Right atrium auricular region (tissue), 2 donors: ENCODE measurements at regions not wholly inside any gene's neighbourhood (a gene's known extent, or its start where the extent isn't known, plus 50 kb on each side); places are given as distances from the start of the nearest gene placed in this dataset.
"Not testable (repeated sequence)": the region's sequence is repeated elsewhere in the genome, so short reads cannot be mapped to it uniquely, and the experiment has no call there.

Source experiments
- DNase-seq: peaks from one replicate; pipeline ENCODE4 v3.0.0-alpha.2; 2019; ENCODE audit warnings: low spot score
- H3K27ac ChIP-seq, 2 donors: fragments of 200-600 bp; sonication (generic); 1 replicate in 1 of 2; 2 replicates in 1 of 2; pipeline ENCODE4 v1.5.1; 2016 to 2019
- H3K27me3 ChIP-seq, 2 donors: fragments of 200-600 bp; sonication (generic); one replicate each; pipeline versions ENCODE4 v1.5.1 to v1.6.0; 2017 to 2019
- H3K36me3 ChIP-seq: fragments of 200-600 bp; sonication (generic); one replicate; pipeline ENCODE4 v1.5.1; 2016
- H3K4me1 ChIP-seq, 2 donors: fragments of 200-600 bp; sonication (generic); one replicate each; pipeline versions ENCODE4 v1.5.1 to v1.6.0; 2017 to 2019
- H3K4me3 ChIP-seq, 2 donors: fragments of 200-600 bp; sonication (generic); 1 replicate in 1 of 2; 2 replicates in 1 of 2; pipeline ENCODE4 v1.5.1; 2017 to 2019; ENCODE audit warnings: mild to moderate bottlenecking in 1 of 2, moderate library complexity in 1 of 2
- H3K9me3 ChIP-seq, 2 donors: fragments of 200-600 bp; sonication (generic); one replicate each; pipeline ENCODE4 v1.5.1; 2019
- TF ChIP-seq, protein P1 (sequence below), 2 donors: fragments of 200-600 bp; sonication (generic); IDR thresholded peaks; one replicate each; pipeline ENCODE4 v1.5.1; 2019; ENCODE audit warnings: antibody characterized with exemption in 2 of 2

DNA sequence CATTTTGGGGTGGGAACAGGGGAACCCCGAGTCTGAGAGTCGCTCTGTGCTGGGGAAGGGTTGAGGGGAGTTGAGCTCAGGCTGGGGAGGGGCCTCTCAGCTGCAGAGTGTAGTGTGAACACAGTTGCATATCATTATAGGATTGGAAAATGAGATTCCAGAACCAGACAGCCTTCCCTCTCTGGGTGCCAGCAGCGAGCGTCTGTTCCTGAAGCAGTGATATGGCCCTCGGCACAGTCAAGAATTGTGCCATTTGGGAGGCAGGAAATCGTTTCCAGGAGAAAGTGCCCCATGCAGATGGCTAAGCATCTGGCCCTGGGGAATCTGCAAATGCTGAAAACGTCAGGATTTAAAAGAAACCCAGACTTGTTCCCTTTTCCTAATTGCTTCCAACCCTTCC lies 70.4 kb upstream of the SFSWAP start:
- TF ChIP-seq, protein P1, sequence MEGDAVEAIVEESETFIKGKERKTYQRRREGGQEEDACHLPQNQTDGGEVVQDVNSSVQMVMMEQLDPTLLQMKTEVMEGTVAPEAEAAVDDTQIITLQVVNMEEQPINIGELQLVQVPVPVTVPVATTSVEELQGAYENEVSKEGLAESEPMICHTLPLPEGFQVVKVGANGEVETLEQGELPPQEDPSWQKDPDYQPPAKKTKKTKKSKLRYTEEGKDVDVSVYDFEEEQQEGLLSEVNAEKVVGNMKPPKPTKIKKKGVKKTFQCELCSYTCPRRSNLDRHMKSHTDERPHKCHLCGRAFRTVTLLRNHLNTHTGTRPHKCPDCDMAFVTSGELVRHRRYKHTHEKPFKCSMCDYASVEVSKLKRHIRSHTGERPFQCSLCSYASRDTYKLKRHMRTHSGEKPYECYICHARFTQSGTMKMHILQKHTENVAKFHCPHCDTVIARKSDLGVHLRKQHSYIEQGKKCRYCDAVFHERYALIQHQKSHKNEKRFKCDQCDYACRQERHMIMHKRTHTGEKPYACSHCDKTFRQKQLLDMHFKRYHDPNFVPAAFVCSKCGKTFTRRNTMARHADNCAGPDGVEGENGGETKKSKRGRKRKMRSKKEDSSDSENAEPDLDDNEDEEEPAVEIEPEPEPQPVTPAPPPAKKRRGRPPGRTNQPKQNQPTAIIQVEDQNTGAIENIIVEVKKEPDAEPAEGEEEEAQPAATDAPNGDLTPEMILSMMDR (IDR thresholded peaks at IDR 0.05) = no peak
- H3K9me3 ChIP-seq = no peaks in the 10 kb centered on the region
- H3K36me3 ChIP-seq = no peaks in the 10 kb centered on the region
- no peak overlapping the region for H3K4me3 ChIP-seq
- no peak for DNase-seq
- no peaks in the 10 kb centered on the region for H3K27me3 ChIP-seq
- H3K4me1 ChIP-seq = no peaks in the 10 kb centered on the region
- no peak overlapping the region for H3K27ac ChIP-seq

DNA sequence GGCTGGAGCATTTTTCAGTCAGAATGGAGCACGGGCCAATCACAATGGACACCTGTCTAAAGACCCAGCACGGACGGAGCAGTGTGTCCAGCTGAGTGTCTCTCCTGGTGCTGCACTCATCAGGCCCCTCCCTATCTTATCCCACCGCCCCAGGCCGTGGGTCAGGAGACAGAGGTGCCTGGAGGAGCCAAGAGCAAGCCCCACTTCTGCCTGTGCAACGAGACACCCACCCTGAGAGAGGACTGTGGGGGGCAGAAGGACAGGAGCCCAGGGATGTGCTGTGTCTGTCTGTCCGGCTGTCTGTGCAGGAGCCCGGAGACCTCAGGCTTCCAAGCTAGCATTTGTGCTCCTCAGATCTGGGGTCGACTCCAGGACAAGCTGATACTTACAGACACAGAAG lies 69.6 kb upstream of the SFSWAP start:
- TF ChIP-seq, protein P1 (IDR thresholded peaks at IDR 0.05) = no peak
- no peak overlapping the region for H3K27ac ChIP-seq
- H3K27me3 ChIP-seq = no peaks in the 10 kb centered on the region
- no peak for DNase-seq
- H3K4me1 ChIP-seq = no peaks in the 10 kb centered on the region
- H3K36me3 ChIP-seq = no peaks in the 10 kb centered on the region
- no peaks in the 10 kb centered on the region for H3K9me3 ChIP-seq
- H3K4me3 ChIP-seq = no peak overlapping the region

DNA sequence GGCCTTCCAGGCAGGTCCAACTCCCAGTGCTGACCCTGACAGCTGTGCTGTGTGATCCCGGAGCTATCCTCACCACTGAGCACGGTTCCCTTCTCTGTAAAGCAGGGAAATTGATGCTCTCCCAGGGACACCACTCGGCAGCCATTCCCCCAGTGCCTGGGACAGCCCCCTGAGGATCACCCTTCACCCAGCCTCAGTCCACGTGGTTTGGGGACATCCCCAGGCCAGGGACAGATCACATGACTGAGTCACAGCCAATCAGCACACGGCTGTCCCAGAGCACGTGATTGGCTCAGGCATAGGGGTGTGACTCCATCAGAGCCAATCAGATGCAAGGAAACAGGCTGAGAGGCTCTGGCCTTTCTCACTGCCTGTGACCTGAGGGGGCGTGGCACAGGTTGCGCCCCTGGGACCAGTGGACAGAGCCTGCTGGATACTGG lies 68.8 kb upstream of the SFSWAP start:
- Histone ChIP-seq H3K9me3 (no peaks in the 10 kb centered on the region), H3K4me3 (no peak overlapping the region), H3K4me1 (no peaks in the 10 kb centered on the region), H3K27ac (no peak overlapping the region), H3K36me3 (no peaks in the 10 kb centered on the region), H3K27me3 (no peaks in the 10 kb centered on the region)
- DNase-seq = no peak
- TF ChIP-seq, protein P1 (IDR thresholded peaks at IDR 0.05) = no peak

DNA sequence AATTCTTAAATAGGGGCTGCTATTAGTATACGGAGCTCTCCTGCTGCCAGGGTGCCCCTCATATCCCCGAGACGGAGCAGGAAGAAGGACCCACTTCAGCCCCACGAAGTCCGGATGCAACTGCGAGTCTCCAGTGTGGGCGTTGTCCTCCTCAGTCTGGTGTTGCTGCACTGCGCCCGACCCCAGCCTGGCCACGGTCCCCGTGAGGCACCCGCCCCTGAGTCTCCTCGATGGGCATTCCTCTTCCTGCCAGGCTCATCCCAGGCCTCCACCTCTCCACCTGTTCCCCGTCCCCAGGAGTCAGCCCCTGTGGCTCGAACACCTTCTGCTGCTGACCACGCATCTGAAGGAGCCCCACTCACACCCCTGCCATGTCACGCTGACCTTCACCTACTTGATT lies 68.1 kb upstream of the SFSWAP start:
- TF ChIP-seq, protein P1 (IDR thresholded peaks at IDR 0.05) = no peak
- no peaks in the 10 kb centered on the region for H3K9me3 ChIP-seq
- H3K36me3 ChIP-seq = no peaks in the 10 kb centered on the region
- H3K4me1 ChIP-seq = no peaks in the 10 kb centered on the region
- no peaks in the 10 kb centered on the region for H3K27me3 ChIP-seq
- H3K4me3 ChIP-seq = no peak overlapping the region
- no peak for DNase-seq
- no peak overlapping the region for H3K27ac ChIP-seq

DNA sequence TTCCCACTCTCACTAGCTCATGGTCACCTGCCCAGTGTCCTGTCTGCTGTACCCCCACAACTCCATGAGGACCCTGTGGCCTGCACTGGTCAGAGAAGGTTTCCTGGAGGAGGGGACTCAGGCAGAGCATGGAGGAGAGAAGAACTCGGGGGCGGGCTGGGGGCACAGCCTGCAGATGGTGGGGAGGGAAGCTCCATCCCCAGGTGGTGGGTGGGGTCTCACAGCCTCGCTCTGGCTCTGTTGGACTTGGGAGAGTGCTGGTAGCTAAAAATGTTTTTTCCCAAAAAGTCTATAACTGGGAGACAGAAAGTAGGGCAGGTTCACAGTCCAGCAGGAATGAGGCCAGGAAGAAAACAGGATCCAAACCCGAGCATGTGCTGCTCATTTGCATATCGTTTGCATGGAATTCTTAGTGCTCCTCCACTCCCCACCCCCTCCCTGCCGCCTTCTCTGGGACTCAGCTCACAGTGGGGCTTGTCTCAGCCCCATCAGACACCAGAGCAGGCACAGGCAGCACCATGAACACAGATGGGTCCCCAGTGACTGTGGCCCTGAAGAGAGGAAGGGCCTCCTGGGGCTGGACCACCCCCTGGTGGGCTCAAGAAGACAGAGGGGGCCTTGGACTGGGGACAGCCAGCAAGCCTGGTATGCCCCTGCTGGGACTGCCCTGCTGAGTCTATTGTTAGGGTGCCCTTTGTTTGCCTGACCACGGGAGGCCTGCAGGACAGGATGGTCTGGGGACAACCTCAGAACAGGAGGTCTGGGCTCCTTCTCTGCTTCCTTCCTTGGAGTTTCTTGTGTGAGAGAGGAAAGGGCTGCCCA lies 67.0 kb upstream of the SFSWAP start:
- Histone ChIP-seq H3K4me3 (no peak overlapping the region), H3K9me3 (no peaks in the 10 kb centered on the region), H3K36me3 (no peaks in the 10 kb centered on the region), H3K4me1 (no peaks in the 10 kb centered on the region), H3K27me3 (no peaks in the 10 kb centered on the region), H3K27ac (no peak overlapping the region)
- no peak for DNase-seq
- TF ChIP-seq, protein P1 (IDR thresholded peaks at IDR 0.05) = no peak

DNA sequence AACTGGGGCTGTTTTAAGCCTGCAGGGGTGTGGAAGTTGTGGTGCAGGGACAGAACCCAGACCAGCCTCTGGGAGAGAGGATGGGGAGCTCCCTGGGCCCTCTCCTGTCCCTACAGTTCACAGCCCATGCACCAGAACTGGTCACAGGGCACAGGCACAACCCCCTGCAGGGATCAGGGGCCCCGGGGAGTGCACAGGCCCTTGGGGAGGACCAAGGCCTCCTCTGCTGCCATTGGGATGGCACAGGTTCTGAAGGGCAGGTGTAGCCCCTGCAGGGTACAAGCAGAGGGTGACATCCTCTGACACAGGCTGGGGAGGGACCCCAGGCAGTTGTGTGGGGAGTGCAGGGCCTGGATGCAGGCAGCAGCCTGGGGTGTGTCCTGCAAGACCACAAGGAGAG lies 66.4 kb upstream of the SFSWAP start:
- TF ChIP-seq, protein P1 (IDR thresholded peaks at IDR 0.05) = no peak
- Histone ChIP-seq H3K9me3 (no peaks in the 10 kb centered on the region), H3K4me1 (no peaks in the 10 kb centered on the region), H3K36me3 (no peaks in the 10 kb centered on the region), H3K4me3 (no peak overlapping the region), H3K27me3 (no peaks in the 10 kb centered on the region), H3K27ac (no peak overlapping the region)
- no peak for DNase-seq

DNA sequence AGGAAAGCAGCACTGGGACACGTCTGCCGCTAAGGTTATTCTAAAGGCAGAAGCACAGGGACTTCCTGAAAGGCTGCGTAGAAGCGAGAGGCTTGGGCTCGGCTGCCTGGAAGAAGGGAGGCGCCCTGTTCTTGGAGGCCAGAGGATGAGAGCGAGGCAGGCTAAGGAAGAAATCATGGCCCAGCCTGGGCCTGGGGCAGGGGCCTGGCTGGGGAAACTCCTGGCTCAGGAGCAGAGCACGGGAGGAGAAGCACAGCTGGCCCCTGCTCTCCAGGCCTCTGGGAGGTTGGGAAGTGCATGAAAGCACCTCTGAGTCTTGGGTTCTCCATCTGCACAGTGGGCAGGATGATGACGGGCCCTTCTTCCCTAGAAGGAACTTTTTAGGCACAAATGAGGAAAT lies 66.0 kb upstream of the SFSWAP start:
- H3K4me3 ChIP-seq, DNase-seq, H3K36me3 ChIP-seq, H3K4me1 ChIP-seq, H3K27me3 ChIP-seq, H3K9me3 ChIP-seq, H3K27ac ChIP-seq: not testable (repeated sequence)

DNA sequence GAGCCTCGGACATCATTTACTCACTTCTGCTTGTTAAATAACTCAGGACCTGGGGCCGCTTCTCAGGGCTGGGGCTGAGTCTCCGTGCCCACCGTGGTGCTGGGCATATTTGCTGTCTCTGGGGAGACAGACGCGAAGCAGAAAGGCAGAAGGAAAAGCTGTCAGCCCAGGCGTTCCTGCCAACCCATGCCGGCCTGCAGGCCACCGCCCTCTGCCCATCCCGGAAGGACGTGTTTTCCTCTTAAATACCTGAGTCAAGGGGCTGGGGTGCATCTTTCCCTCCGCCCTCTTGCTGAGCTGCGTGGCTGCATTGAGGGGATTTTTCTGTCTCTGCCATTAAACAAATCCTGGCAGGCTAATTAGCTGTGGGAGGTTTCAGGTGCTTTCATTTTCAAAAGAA lies 65.3 kb upstream of the SFSWAP start:
- H3K36me3 ChIP-seq, H3K4me1 ChIP-seq, H3K27ac ChIP-seq, H3K9me3 ChIP-seq, H3K27me3 ChIP-seq, DNase-seq, H3K4me3 ChIP-seq: not testable (repeated sequence)

DNA sequence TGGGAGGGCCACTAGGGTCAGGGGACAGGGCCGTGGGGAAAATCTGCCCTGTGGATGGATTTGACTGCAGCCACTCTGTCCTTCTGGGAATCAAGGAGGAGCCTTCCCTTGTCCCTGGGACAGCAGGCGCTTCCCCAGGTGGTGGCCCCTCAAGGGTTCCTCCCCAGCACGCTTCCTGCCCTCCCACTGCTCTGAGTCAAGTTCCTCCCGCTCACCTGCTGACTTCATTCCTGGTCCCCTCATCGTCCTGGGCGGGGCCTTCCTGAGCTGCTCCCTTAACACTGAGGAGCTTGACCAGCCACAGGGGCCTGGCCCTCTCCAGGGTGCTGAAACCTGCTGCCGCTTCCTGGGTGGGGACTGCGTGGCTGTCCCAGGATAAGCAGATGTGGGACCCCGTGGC lies 64.4 kb upstream of the SFSWAP start:
- not testable (repeated sequence) for DNase-seq, H3K27ac ChIP-seq, H3K36me3 ChIP-seq, H3K4me1 ChIP-seq, H3K27me3 ChIP-seq, H3K4me3 ChIP-seq, H3K9me3 ChIP-seq
